HG03139 (cell line): ENCODE measurements at regions not wholly inside any gene's neighbourhood (a gene's known extent, or its start where the extent isn't known, plus 50 kb on each side); places are given as distances from the start of the nearest gene placed in this dataset.
"Not testable (repeated sequence)": the region's sequence is repeated elsewhere in the genome, so short reads cannot be mapped to it uniquely, and the experiment has no call there.

Source experiments
- ATAC-seq: cut with Tn5 transposase; IDR thresholded peaks from one replicate; pipeline ENCODE4 v1.9.1; 2021; ENCODE audit not compliant: unreplicated experiment

- ATAC-seq = no peak
Measured at GRCh38 chr18:59848002-59848401, 51.8 kb upstream of the PMAIP1 start.

GRCh38 chr18:59847491-59847846 is 52.3 kb upstream of the PMAIP1 start:
- ATAC-seq = not testable (repeated sequence)

DNA sequence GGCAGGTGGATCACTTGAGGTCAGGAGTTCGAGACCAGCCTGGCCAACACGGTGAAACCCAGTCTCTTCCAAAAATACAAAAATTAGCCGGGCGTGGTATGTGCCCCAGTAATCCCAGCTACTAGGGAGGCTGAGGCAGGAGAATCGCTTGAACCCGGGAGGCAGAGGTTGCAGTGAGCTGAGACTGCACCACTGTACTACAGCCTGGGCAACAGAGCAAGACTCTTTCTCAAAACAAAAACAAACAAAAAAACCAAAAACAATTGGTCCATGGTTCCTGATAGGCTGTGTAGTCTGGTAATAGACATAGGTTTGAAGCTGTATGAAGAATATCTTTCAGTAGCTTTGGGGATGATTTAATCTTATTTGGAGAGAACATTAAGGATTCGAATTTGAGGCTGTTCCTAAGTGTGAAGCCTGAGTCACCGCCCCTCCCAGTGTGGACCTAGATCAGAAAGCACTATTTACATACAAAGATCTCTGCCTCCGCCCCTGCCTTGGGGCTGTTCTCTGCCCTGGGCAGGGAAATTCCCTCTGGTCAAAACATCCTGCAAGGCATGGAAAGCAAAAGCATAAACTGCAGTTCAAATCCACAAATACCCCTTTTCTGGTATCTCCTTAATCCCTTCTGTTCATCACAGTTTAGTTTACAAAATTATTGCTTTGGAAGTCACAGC is 52.8 kb upstream of the PMAIP1 start:
- ATAC-seq = peak; percentile 86

- no peak for ATAC-seq
Measured at GRCh38 chr18:59842947-59843346, 56.8 kb upstream of the PMAIP1 start.

- ATAC-seq = no peak
Measured at GRCh38 chr18:59839931-59840685, 59.7 kb upstream of the PMAIP1 start.

- ATAC-seq = no peak
Measured at GRCh38 chr18:59839246-59839645, 60.5 kb upstream of the PMAIP1 start.

DNA sequence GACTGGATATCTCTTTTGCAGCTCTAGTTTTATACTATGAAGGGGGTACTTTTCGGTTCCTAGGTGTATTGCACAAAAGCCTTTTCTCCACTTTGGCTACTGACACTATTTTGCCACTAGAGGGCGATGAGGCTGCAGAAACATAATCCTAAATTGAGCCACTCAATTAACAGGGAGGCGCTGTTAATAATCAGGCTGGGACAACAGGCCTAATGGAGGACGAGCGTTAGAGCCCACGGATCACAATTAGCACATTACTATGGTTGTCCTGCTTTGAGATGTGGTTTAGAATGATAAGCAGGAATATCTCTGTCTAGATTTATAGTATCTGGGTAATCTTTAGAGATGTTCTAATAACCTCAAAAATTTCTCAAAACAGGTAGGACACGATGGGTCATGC is 62.2 kb upstream of the PMAIP1 start:
- ATAC-seq = peak; percentile 51

GRCh38 chr18:59835605-59836379 is 64.0 kb upstream of the PMAIP1 start:
- ATAC-seq = no peak

GRCh38 chr18:59834267-59834666 is 65.5 kb upstream of the PMAIP1 start:
- peak; percentile 31 for ATAC-seq

DNA sequence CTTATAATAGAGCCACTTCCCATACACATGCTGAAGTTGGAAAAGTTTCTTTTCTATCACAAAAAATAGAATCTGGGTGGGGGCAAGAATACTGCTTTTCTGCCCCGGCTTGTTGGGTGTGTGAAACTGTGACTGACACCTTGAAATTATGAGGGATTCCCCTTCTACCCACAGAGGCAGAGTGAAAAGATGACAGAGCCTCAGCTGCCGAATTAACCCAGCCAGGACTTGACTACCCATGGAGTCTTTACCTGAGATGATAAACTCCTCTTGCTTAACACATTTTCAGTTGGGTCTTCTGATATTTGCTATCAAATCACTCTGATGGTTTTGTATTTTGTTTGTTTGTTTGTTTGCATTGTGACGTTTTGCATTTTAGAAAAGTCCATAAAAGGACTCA is 66.0 kb upstream of the PMAIP1 start:
- peak; percentile 57 for ATAC-seq

GRCh38 chr18:59823596-59824195 is 76.1 kb upstream of the PMAIP1 start:
- ATAC-seq = peak; percentile 77

DNA sequence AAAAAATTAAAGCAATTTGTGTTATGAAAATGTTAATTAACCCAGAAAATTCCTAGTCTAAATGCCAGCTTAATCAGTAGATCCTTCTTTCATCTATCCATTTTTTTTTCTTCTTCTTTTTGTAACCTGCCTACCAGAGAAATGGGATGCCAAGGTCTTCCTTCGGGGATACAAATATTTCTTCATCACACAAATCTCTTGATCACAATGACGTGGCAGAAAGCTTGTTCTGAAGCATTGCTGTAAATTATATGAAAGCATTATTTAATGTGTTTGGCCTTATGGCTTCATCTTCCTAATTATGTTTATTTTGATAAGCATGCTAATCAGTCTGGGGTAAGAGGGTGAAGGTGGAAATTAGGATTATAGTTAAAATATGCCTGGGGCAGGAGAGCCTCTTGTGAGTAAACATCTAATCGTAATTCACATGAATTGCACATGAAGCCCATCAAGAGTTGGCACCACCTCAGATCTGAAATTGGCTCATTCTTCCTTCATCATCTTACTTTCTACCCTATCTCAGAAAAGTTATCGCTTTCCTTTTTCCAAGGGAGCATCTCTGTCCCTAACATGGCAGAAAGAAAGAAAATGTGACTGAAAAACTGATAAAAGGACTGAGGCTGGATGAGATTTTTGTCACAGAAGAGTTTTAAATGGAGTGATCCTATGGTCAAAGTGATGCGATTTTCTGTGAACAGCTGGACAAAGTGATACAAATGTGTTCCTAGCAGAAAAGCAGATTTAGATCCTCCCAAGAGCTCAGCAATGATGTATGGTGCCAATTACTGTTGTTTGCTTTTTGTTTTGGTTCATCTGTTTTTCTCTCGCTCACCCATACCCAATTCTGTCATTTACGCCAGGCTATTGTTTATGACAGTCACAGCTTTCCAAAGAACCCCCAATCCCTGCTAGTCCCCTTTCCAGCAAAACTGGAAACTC is 76.9 kb upstream of the PMAIP1 start:
- ATAC-seq = no peak

DNA sequence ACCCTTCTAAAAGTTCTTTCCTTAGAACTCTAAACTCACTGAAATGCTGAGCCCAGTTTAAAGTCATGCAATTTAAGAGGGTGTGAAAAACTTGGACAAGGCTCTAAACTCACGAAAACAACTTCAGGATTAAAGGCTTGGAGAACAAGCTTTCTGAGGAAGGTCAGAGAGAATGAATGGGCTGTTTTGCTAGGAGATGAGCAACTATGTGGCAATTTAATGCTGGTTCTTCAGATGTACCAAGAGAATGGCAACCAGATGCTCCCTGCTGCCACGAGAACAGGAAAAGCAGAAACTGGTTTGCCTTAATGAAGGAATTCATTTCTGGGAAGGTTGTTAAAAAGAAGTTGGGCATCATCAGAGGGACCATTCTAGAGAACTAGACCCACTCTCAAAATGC is 77.8 kb upstream of the PMAIP1 start:
- no peak for ATAC-seq

GRCh38 chr18:59820663-59821062 is 79.1 kb upstream of the PMAIP1 start:
- no peak for ATAC-seq

- ATAC-seq = no peak
Measured at GRCh38 chr18:59818769-59819168, 81.0 kb upstream of the PMAIP1 start.

- ATAC-seq = no peak
Measured at GRCh38 chr18:59814891-59815290, 84.9 kb upstream of the PMAIP1 start.

- no peak for ATAC-seq
Measured at GRCh38 chr18:59813942-59814341, 85.9 kb upstream of the PMAIP1 start.

- ATAC-seq = no peak
Measured at GRCh38 chr18:59810735-59811520, 88.9 kb upstream of the PMAIP1 start.

GRCh38 chr18:59810183-59810582 is 89.6 kb upstream of the PMAIP1 start:
- no peak for ATAC-seq

DNA sequence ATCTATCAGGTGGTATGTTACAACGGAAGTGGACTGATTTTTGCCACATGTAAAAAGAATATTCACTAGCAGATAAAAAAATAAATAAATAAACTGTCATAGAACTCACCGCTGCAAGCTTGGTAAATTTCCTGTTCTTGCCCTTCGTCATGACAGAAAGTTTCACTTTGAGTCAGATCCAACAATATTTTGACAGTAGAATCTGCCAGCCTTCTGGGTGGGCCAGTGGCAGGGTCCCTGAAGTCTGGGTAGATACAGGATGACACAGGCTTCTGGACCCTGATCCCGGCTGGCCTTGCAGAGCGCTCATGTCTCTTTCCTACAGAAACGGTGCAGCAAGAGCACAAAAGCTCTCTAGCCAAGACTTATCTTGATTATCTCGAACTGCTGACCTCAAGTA is 97.8 kb upstream of the PMAIP1 start:
- ATAC-seq = peak; percentile 83
